Urinary bladder (tissue), 3 donors: ENCODE measurements at regions not wholly inside any gene's neighbourhood (a gene's known extent, or its start where the extent isn't known, plus 50 kb on each side); places are given as distances from the start of the nearest gene placed in this dataset.

ENCODE experiments used
- DNase-seq: peaks from one replicate; pipeline ENCODE4 v3.0.0-alpha.2; 2015; ENCODE audit errors: extremely low spot score
- H3K27ac ChIP-seq: one replicate; pipeline ENCODE4 v1.5.1; 2013; ENCODE audit warnings: low read depth, mild to moderate bottlenecking, moderate library complexity
- H3K36me3 ChIP-seq: one replicate; pipeline ENCODE4 v1.6.1; 2013; ENCODE audit warnings: mild to moderate bottlenecking, moderate library complexity; ENCODE audit not compliant: insufficient read depth
- H3K4me1 ChIP-seq: one replicate; pipeline ENCODE4 v1.6.1; 2013; ENCODE audit warnings: mild to moderate bottlenecking, moderate library complexity; ENCODE audit not compliant: insufficient read depth
- H3K4me3 ChIP-seq: one replicate; pipeline ENCODE4 v1.5.1; 2013; ENCODE audit warnings: low read depth, low read length
- WGBS: extraction: QIAGEN DNeasy Blood & Tissue Kit; methylation state at CpG from one replicate; pipeline ENCODE4 v1.1.7; 2013; 5-methylcytosine and 5-hydroxymethylcytosine counted together
- donor health status: healthy with polysubstance abuse.
- donor health status: healthy.

DNA sequence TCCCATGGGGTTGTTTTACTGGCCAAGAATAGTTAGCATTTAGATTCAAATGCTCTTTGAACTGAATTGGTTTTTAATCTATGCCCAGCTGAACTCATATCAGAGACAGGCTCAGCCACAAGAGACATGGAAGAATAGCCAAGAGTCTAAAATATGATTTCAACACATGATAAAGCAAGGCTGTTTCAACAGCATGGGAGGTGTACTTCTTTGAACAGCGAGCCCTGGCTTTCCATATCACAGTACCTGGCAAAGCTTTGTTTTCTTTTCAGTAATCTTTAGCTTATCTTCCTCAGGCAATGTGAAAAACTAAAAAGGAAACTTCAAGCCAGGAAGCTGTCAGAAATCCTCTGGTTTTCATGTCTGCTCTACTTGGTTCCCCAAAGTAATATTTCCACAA is 413.6 kb upstream of the ADAMTS9 start:
- H3K27ac ChIP-seq, result no peak overlapping the region
- no peaks in the 10 kb centered on the region for H3K36me3 ChIP-seq
- no peak overlapping the region for H3K4me3 ChIP-seq
- no peaks in the 10 kb centered on the region for H3K4me1 ChIP-seq
- DNase-seq, result no peak
- 26% methylated on average over 1 of the region's 1 CpG for WGBS

GRCh38 chr3:65098400-65098799 is 410.6 kb upstream of the ADAMTS9 start:
- DNase-seq, result no peak
- WGBS, result 88% methylated on average over 5 of the region's 5 CpGs
- no peaks in the 10 kb centered on the region for H3K4me1 ChIP-seq

DNA sequence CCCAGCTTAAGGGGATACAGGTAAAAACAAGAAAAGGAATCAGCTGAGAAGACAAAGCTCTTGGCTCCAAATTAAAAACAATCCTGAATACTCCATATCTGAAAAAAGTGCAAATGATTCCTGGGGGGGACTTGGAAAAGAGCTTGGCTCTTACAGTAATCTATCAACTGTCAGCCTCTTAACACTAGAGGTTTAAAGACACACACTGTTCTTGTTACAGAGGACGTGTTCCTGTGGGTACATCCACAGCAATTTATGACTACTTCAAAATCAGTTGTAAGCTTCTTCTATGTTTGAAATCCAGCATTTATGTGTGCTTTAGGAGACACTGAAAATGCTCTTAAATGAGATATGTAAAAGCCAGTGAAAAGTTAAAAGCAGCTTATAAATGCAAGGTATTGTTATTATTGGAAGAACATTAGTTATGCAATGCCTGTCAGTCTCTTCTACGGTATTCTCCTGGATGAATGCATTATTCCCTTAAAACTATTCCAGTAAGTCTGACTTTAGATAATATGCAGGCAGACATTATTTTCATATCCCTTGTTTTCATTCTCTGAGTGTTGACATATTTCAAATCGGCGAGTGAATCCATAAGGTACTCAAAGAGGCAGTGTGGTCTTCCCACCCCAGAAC is 408.4 kb upstream of the ADAMTS9 start:
- H3K27ac ChIP-seq, result no peak overlapping the region
- no peak for DNase-seq
- H3K4me3 ChIP-seq, result no peak overlapping the region
- H3K4me1 ChIP-seq, result no peaks in the 10 kb centered on the region
- H3K36me3 ChIP-seq, result no peaks in the 10 kb centered on the region
- 67% methylated on average over 4 of the region's 4 CpGs for WGBS

More at GRCh38 chr3:65098400-65098799, 410.6 kb upstream of the ADAMTS9 start:
- Histone ChIP-seq H3K27ac (no peak overlapping the region), H3K4me3 (no peak overlapping the region), H3K36me3 (no peaks in the 10 kb centered on the region)

GRCh38 chr3:65094723-65095122 is 406.9 kb upstream of the ADAMTS9 start:
- DNase-seq, result no peak
- Histone ChIP-seq H3K4me1 (no peaks in the 10 kb centered on the region), H3K4me3 (no peak overlapping the region), H3K36me3 (no peaks in the 10 kb centered on the region), H3K27ac (no peak overlapping the region)

DNA sequence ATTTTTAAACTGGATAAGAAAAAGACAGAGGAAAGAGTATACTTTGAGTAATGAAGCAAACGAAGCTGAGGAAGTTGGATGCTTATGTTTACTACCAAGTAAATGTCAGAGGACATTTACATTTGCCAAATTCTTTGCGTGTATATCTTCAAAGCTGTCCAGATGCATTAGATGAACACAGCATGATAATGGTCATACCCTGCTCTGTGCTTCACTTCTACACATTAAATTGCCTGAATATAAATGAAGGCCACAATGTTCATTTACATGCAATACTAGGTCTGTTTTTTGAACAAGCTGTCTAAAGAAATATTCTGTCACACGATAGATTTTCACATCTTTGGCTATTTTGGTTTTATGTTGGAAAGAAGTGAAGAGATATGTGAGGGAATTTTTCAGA is 405.8 kb upstream of the ADAMTS9 start:
- Histone ChIP-seq H3K27ac (no peak overlapping the region), H3K4me3 (no peak overlapping the region), H3K4me1 (no peaks in the 10 kb centered on the region), H3K36me3 (no peaks in the 10 kb centered on the region)
- 43% methylated on average over 3 of the region's 3 CpGs for WGBS
- no peak for DNase-seq

- H3K4me3 ChIP-seq, result no peak overlapping the region
- H3K27ac ChIP-seq, result no peak overlapping the region
- no peak for DNase-seq
- no peaks in the 10 kb centered on the region for H3K36me3 ChIP-seq
- no peaks in the 10 kb centered on the region for H3K4me1 ChIP-seq
- 57% methylated on average over 3 of the region's 3 CpGs for WGBS
These were observed 403.8 kb upstream of the ADAMTS9 start for GRCh38 chr3:65091565-65091964.

DNA sequence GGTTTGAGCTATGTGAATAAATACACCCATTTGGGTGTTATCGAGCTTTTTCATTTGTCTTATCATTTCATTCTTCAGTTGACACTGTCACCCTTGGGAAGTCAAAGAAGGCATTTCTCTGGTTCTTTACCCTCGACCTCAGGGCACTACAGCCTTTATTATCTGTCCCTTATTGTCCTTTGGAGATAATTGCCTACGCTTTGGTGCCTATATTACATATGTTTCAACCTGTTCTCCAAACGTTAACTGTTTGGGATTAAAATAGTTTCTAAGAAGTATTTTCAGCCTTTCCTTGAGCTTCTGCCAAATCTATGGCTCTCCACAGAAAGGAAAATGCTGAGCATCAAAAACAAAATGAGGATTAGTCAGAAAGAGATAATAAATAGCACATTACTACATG is 395.4 kb upstream of the ADAMTS9 start:
- no peak for DNase-seq
- WGBS, result 60% methylated on average over 4 of the region's 4 CpGs

DNA sequence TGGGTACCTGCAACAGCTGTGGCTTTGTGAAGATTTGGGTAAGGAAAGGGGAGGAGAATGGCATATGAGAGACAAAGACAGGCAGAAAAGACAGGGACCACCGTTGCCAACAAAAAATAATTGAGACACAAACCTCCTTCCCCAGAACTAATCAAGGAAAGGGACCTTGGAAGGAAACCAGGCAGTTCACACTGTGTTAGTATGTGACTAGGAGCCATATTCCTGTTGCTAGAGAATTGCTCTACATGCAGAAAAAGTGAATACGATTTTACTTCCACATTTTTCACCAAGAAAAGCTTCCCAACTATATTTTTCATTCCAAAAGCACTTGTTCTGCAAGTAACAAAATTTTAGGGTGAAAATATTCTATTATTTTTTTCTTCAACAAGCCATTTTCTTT is 393.7 kb upstream of the ADAMTS9 start:
- Histone ChIP-seq H3K27ac (no peak overlapping the region), H3K4me3 (no peak overlapping the region), H3K4me1 (no peaks in the 10 kb centered on the region), H3K36me3 (no peaks in the 10 kb centered on the region)
- WGBS, result 74% methylated on average over 2 of the region's 2 CpGs
- no peak for DNase-seq

More for the DNA sequence above, 395.4 kb upstream of the ADAMTS9 start:
- Histone ChIP-seq H3K27ac (no peak overlapping the region), H3K36me3 (no peaks in the 10 kb centered on the region), H3K4me3 (no peak overlapping the region), H3K4me1 (no peaks in the 10 kb centered on the region)

- no peak for DNase-seq
- 83% methylated on average over 3 of the region's 3 CpGs for WGBS
These were observed 392.6 kb upstream of the ADAMTS9 start for GRCh38 chr3:65080432-65080831.

DNA sequence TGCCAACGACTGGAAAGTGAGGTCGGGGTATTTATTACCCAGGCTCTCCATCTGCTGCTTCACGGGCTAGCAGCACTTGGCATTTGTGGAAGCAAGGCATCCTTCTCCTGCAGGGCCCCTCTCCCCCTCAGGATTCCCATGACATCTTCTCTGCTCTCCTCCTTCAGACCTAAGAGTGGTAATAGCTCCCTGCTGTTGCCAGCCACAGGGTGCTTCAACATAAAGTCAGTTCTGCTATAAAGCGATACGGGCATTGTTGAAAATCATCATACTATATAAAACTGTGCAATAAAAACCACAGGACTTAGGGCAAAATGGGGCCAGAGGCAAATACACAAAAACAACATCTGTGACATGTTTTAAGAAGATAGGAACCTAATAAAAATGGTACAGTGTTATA is 391.8 kb upstream of the ADAMTS9 start:
- Histone ChIP-seq H3K4me3 (no peak overlapping the region), H3K27ac (no peak overlapping the region), H3K36me3 (no peaks in the 10 kb centered on the region), H3K4me1 (no peaks in the 10 kb centered on the region)
- WGBS, result 80% methylated on average over 5 of the region's 5 CpGs
- no peak for DNase-seq

More at GRCh38 chr3:65080432-65080831, 392.6 kb upstream of the ADAMTS9 start:
- Histone ChIP-seq H3K4me1 (no peaks in the 10 kb centered on the region), H3K36me3 (no peaks in the 10 kb centered on the region), H3K4me3 (no peak overlapping the region), H3K27ac (no peak overlapping the region)

DNA sequence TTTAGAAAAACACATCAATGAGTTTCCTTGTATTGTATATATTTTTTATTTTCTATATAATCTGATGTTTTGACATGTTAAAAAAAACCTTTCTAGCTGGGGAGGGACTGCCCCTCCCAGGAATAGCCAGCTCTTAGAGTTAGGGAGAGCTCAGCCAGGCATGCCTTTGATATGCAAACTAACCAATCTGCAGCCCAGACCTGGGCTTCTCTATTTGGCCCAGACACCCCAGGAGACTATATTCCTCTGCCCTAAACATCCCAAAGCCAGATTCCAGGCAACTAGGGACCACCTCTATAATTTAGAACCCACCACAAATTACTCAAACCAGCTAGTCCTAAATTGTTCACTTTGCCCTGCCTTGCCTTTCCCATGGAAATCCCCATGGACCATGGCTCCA is 390.9 kb upstream of the ADAMTS9 start:
- DNase-seq, result no peak
- no peaks in the 10 kb centered on the region for H3K4me1 ChIP-seq
- no peaks in the 10 kb centered on the region for H3K36me3 ChIP-seq
- no peak overlapping the region for H3K4me3 ChIP-seq
- H3K27ac ChIP-seq, result no peak overlapping the region

GRCh38 chr3:65077124-65077523 is 389.3 kb upstream of the ADAMTS9 start:
- Histone ChIP-seq H3K4me3 (no peak overlapping the region), H3K4me1 (no peaks in the 10 kb centered on the region), H3K36me3 (no peaks in the 10 kb centered on the region), H3K27ac (no peak overlapping the region)
- 97% methylated on average over 2 of the region's 2 CpGs for WGBS
- no peak for DNase-seq

DNA sequence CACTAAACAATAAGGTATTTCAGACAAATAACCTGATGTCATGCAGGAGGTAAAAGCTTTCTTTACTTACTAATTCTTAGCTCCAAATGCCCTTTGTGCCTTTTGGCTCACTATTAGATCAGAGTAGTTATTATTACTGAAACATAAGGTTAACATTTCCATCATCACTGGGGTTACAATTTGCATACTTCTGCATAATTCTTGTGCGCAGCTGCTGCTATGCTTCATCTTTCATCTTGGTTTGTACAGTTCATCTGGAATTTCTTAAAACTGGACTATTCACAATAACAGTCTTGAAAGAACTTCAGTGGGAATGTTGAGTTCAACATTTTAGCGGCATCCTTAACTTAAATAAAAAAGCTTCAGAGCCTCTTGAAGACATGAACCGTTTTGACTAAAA is 383.2 kb upstream of the ADAMTS9 start:
- DNase-seq, result no peak
- H3K4me3 ChIP-seq, result no peak overlapping the region
- 46% methylated on average over 3 of the region's 3 CpGs for WGBS
- H3K4me1 ChIP-seq, result no peaks in the 10 kb centered on the region
- H3K27ac ChIP-seq, result no peak overlapping the region
- H3K36me3 ChIP-seq, result no peaks in the 10 kb centered on the region

- H3K4me3 ChIP-seq, result no peak overlapping the region
- no peak for DNase-seq
- no peaks in the 10 kb centered on the region for H3K4me1 ChIP-seq
- 67% methylated on average over 2 of the region's 2 CpGs for WGBS
- no peaks in the 10 kb centered on the region for H3K36me3 ChIP-seq
- no peak overlapping the region for H3K27ac ChIP-seq
These were observed 373.1 kb upstream of the ADAMTS9 start for GRCh38 chr3:65060904-65061303.

GRCh38 chr3:65052101-65052500 is 364.3 kb upstream of the ADAMTS9 start:
- Histone ChIP-seq H3K4me3 (no peak overlapping the region), H3K27ac (no peak overlapping the region), H3K4me1 (no peaks in the 10 kb centered on the region), H3K36me3 (peaks cover 1% of the 10 kb centered on the region)
- no peak for DNase-seq
- 87% methylated on average over 1 of the region's 1 CpG for WGBS
